Spleen (tissue), 7 donors: ENCODE measurements at regions not wholly inside any gene's neighbourhood (a gene's known extent, or its start where the extent isn't known, plus 50 kb on each side); places are given as distances from the start of the nearest gene placed in this dataset.

ENCODE experiments used
- POLR2AphosphoS5 ChIP-seq, 3 donors: sonication (generic); formaldehyde crosslinking; IDR thresholded peaks; one replicate each; pipeline ENCODE4 v1.5.1; 2017; ENCODE audit warnings: antibody characterized with exemption in 3 of 3
- TF ChIP-seq, protein P1 (sequence below), 11 experiments: fragments of 200-600 bp in 7 of 11; fragments of 450-650 bp in 4 of 11; sonication (generic) in 4 of 11; IDR thresholded peaks in 8 of 11; conservative IDR thresholded peaks in 3 of 11; 1 replicate in 7 of 11; 2 replicates in 4 of 11; pipeline versions ENCODE4 v1.4.0 to v1.8.0; 2016 to 2021; ENCODE audit warnings: antibody characterized with exemption in 11 of 11, inconsistent platforms in 4 of 11, mild to moderate bottlenecking in 1 of 11
- donor health status: DM: no; HTN: no; CAD: no; lungs with moderate emphysema.
- donor health status: DM: no; HTN: no; CAD: no.
- donor health status: DM: no; HTN: no; CAD: no.

GRCh38 chr6:106732376-106732940, 103.1 kb downstream of the QRSL1 start:
- TF ChIP-seq, protein P1, sequence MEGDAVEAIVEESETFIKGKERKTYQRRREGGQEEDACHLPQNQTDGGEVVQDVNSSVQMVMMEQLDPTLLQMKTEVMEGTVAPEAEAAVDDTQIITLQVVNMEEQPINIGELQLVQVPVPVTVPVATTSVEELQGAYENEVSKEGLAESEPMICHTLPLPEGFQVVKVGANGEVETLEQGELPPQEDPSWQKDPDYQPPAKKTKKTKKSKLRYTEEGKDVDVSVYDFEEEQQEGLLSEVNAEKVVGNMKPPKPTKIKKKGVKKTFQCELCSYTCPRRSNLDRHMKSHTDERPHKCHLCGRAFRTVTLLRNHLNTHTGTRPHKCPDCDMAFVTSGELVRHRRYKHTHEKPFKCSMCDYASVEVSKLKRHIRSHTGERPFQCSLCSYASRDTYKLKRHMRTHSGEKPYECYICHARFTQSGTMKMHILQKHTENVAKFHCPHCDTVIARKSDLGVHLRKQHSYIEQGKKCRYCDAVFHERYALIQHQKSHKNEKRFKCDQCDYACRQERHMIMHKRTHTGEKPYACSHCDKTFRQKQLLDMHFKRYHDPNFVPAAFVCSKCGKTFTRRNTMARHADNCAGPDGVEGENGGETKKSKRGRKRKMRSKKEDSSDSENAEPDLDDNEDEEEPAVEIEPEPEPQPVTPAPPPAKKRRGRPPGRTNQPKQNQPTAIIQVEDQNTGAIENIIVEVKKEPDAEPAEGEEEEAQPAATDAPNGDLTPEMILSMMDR (IDR thresholded peaks at IDR 0.05 in 8 of 11, conservative IDR thresholded peaks at IDR 0.05 in 3 of 11): no peak
- TF ChIP-seq POLR2AphosphoS5 (IDR thresholded peaks at IDR 0.05): no peak
